Mesothelial cell of epicardium (in vitro differentiated cells): ENCODE measurements at regions not wholly inside any gene's neighbourhood (a gene's known extent, or its start where the extent isn't known, plus 50 kb on each side); places are given as distances from the start of the nearest gene placed in this dataset.
A peak's percentile ranks its signal among the peaks of the same experiment; 100 is the strongest.

Source experiments
- DNase-seq, 2 experiments: peaks; one replicate each; pipeline ENCODE4 v3.0.0; 2021; ENCODE audit warnings: low spot score in 2 of 2; ENCODE audit not compliant: unreplicated experiment in 2 of 2
- H3K27ac Mint-ChIP-seq: 2 replicates; pipeline ENCODE4 v1.8.0; 2021; ENCODE audit warnings: mixed read lengths
- H3K27me3 Mint-ChIP-seq: 2 replicates; pipeline ENCODE4 v1.8.0; 2021; ENCODE audit warnings: low read depth, mixed read lengths
- H3K36me3 Mint-ChIP-seq: 2 replicates; pipeline ENCODE4 v1.8.0; 2021; ENCODE audit warnings: mixed read lengths
- H3K4me1 Mint-ChIP-seq: 2 replicates; pipeline ENCODE4 v1.8.0; 2021; ENCODE audit warnings: mixed read lengths
- H3K4me3 Mint-ChIP-seq: 2 replicates; pipeline ENCODE4 v1.8.0; 2021; ENCODE audit warnings: mild to moderate bottlenecking, moderate library complexity, mixed read lengths
- H3K9me3 Mint-ChIP-seq: 2 replicates; pipeline ENCODE4 v1.8.0; 2021; ENCODE audit warnings: mixed read lengths
- CTCF ChIP-seq: fragments of 200-600 bp; sonication (generic); IDR thresholded peaks from one replicate; pipeline ENCODE4 v1.5.0; 2021; ENCODE audit warnings: antibody characterized with exemption; ENCODE audit not compliant: unreplicated experiment

- Mint-ChIP-seq H3K4me1 (no peaks in the 10 kb centered on the region), H3K36me3 (no peaks in the 10 kb centered on the region), H3K9me3 (no peaks in the 10 kb centered on the region), H3K27me3 (no peaks in the 10 kb centered on the region), H3K27ac (peak overlapping the region; percentile 3), H3K4me3 (no peak overlapping the region)
- TF ChIP-seq CTCF = no peak
- no peak for DNase-seq
These were observed 166.4 kb downstream of the SLITRK5 start for GRCh38 chr13:87837522-87837921.

- H3K4me1 Mint-ChIP-seq = no peaks in the 10 kb centered on the region
- no peak overlapping the region for H3K4me3 Mint-ChIP-seq
- H3K27me3 Mint-ChIP-seq = no peaks in the 10 kb centered on the region
- no peak for DNase-seq
- no peaks in the 10 kb centered on the region for H3K9me3 Mint-ChIP-seq
- no peak overlapping the region for H3K27ac Mint-ChIP-seq
- TF ChIP-seq CTCF = no peak
- no peaks in the 10 kb centered on the region for H3K36me3 Mint-ChIP-seq
These were observed 166.8 kb downstream of the SLITRK5 start for GRCh38 chr13:87837946-87838345.

- H3K27me3 Mint-ChIP-seq = no peaks in the 10 kb centered on the region
- no peaks in the 10 kb centered on the region for H3K4me1 Mint-ChIP-seq
- no peaks in the 10 kb centered on the region for H3K36me3 Mint-ChIP-seq
- H3K9me3 Mint-ChIP-seq = peaks cover 13% of the 10 kb centered on the region
- no peak overlapping the region for H3K27ac Mint-ChIP-seq
- TF ChIP-seq CTCF = no peak
- DNase-seq = no peak
- no peak overlapping the region for H3K4me3 Mint-ChIP-seq
These were observed 180.2 kb downstream of the SLITRK5 start for GRCh38 chr13:87851410-87851809.

GRCh38 chr13:87855553-87855952 is 184.4 kb downstream of the SLITRK5 start:
- DNase-seq = no peak
- Mint-ChIP-seq H3K4me1 (no peaks in the 10 kb centered on the region), H3K36me3 (no peaks in the 10 kb centered on the region), H3K4me3 (no peak overlapping the region), H3K27me3 (no peaks in the 10 kb centered on the region), H3K27ac (no peak overlapping the region), H3K9me3 (peaks cover 13% of the 10 kb centered on the region)
- no peak for TF ChIP-seq CTCF

- no peaks in the 10 kb centered on the region for H3K27me3 Mint-ChIP-seq
These were observed 188.1 kb downstream of the SLITRK5 start for GRCh38 chr13:87859261-87859660.

More at GRCh38 chr13:87859261-87859660, 188.1 kb downstream of the SLITRK5 start:
- Mint-ChIP-seq H3K4me3 (no peak overlapping the region), H3K27ac (no peak overlapping the region), H3K9me3 (no peaks in the 10 kb centered on the region), H3K36me3 (no peaks in the 10 kb centered on the region), H3K4me1 (no peaks in the 10 kb centered on the region)
- no peak for TF ChIP-seq CTCF
- no peak for DNase-seq
